ENCODE measurements at regions not wholly inside any gene's neighbourhood (a gene's known extent, or its start where the extent isn't known, plus 50 kb on each side); places are given as distances from the start of the nearest gene placed in this dataset.
"Not testable (repeated sequence)": the region's sequence is repeated elsewhere in the genome, so short reads cannot be mapped to it uniquely, and the experiment has no call there.

- H4K8ac ChIP-seq (ENCODE audit: low read depth, low read length); H3K36me3 ChIP-seq (replicated peaks in 1 of 2; ENCODE audit: control insufficient read depth in 2 of 2, insufficient read depth in 2 of 2, low read length in 2 of 2); H3K9me3 ChIP-seq (replicated peaks in 1 of 2; ENCODE audit: control insufficient read depth in 2 of 2, insufficient read depth in 1 of 2, low read depth in 1 of 2, low read length in 2 of 2); H4K91ac ChIP-seq (ENCODE audit: low read depth, low read length, poor library complexity); DNase-seq (ENCODE audit: low spot score); H3K27me3 ChIP-seq (ENCODE audit: control insufficient read depth in 3 of 3, insufficient read depth in 3 of 3, low read depth in 1 of 3, low read length in 3 of 3); H3K23ac ChIP-seq (ENCODE audit: low read depth, low read length, poor library complexity); H3K4ac ChIP-seq (ENCODE audit: low read length); H3K4me1 ChIP-seq (ENCODE audit: control insufficient read depth in 2 of 2, insufficient read depth in 1 of 2, low read depth in 1 of 2, low read length in 2 of 2); H3K14ac ChIP-seq (ENCODE audit: low read length); H2BK5ac ChIP-seq (ENCODE audit: low read length); H2BK12ac ChIP-seq (ENCODE audit: low read length); H3K79me1 ChIP-seq (ENCODE audit: low read depth, low read length); H2BK120ac ChIP-seq (ENCODE audit: low read depth, low read length); H2AFZ ChIP-seq (ENCODE audit: low read length); H3K27ac ChIP-seq (replicated peaks; ENCODE audit: low read length); H3K9ac ChIP-seq (ENCODE audit: low read depth, low read length, poor library complexity); H3K4me2 ChIP-seq (ENCODE audit: insufficient read depth, low read length, poor library complexity, severe bottlenecking); H3K18ac ChIP-seq (ENCODE audit: low read length); H2AK5ac ChIP-seq (ENCODE audit: low read depth, low read length); H3K4me3 ChIP-seq (ENCODE audit: low read length in 2 of 2); H2BK15ac ChIP-seq (ENCODE audit: low read length): not testable (repeated sequence)
- no CpG with 5 or more reads among the region's 5 CpGs for WGBS, 2 donors (ENCODE audit: extremely low coverage in 2 of 2, insufficient read length in 2 of 2, insufficient replicate concordance in 1 of 2)
These were observed 80.5 kb downstream of the CPZ start for GRCh38 chr4:8673106-8673505.

GRCh38 chr4:8672486-8672885, 79.9 kb downstream of the CPZ start:
- no peaks in the 10 kb centered on the region for H3K79me1 ChIP-seq (ENCODE audit: low read depth, low read length)

GRCh38 chr4:8671712-8672290, 79.2 kb downstream of the CPZ start:
- Histone ChIP-seq H2BK5ac (ENCODE audit: low read length) (no peak overlapping the region), H3K4me2 (ENCODE audit: insufficient read depth, low read length, poor library complexity, severe bottlenecking) (no peak overlapping the region), H2BK15ac (ENCODE audit: low read length) (no peak overlapping the region), H3K27me3 (ENCODE audit: control insufficient read depth in 3 of 3, insufficient read depth in 3 of 3, low read depth in 1 of 3, low read length in 3 of 3) (peaks cover 0 to 2% (median 0%) of the 10 kb centered on the region in 3 experiments), H3K4me1 (ENCODE audit: control insufficient read depth in 2 of 2, insufficient read depth in 1 of 2, low read depth in 1 of 2, low read length in 2 of 2) (no peaks in the 10 kb centered on the region), H2AK5ac (ENCODE audit: low read depth, low read length) (no peak overlapping the region), H3K4me3 (ENCODE audit: low read length in 2 of 2) (no peak overlapping the region), H3K4ac (ENCODE audit: low read length) (no peak overlapping the region), H4K8ac (ENCODE audit: low read depth, low read length) (no peak overlapping the region), H3K23ac (ENCODE audit: low read depth, low read length, poor library complexity) (no peak overlapping the region), H3K9ac (ENCODE audit: low read depth, low read length, poor library complexity) (no peak overlapping the region), H3K79me1 (ENCODE audit: low read depth, low read length) (no peaks in the 10 kb centered on the region), H2BK12ac (ENCODE audit: low read length) (no peak overlapping the region), H4K91ac (ENCODE audit: low read depth, low read length, poor library complexity) (no peak overlapping the region), H2BK120ac (ENCODE audit: low read depth, low read length) (no peak overlapping the region), H3K9me3 (replicated peaks in 1 of 2; ENCODE audit: control insufficient read depth in 2 of 2, insufficient read depth in 1 of 2, low read depth in 1 of 2, low read length in 2 of 2) (no peaks in the 10 kb centered on the region), H3K36me3 (replicated peaks in 1 of 2; ENCODE audit: control insufficient read depth in 2 of 2, insufficient read depth in 2 of 2, low read length in 2 of 2) (no peaks in the 10 kb centered on the region), H3K27ac (replicated peaks; ENCODE audit: low read length) (no peak overlapping the region), H3K18ac (ENCODE audit: low read length) (no peak overlapping the region), H3K14ac (ENCODE audit: low read length) (no peak overlapping the region), H2AFZ (ENCODE audit: low read length) (no peak overlapping the region)
- DNase-seq (ENCODE audit: low spot score) = no peak
- no CpG with 5 or more reads among the region's 10 CpGs for WGBS, 2 donors (ENCODE audit: extremely low coverage in 2 of 2, insufficient read length in 2 of 2, insufficient replicate concordance in 1 of 2)

More at GRCh38 chr4:8672486-8672885, 79.9 kb downstream of the CPZ start:
- no peak overlapping the region for H2BK15ac ChIP-seq (ENCODE audit: low read length)
- no peak overlapping the region for H3K14ac ChIP-seq (ENCODE audit: low read length)
- H2BK120ac ChIP-seq (ENCODE audit: low read depth, low read length) = no peak overlapping the region
- no peak overlapping the region for H3K4me2 ChIP-seq (ENCODE audit: insufficient read depth, low read length, poor library complexity, severe bottlenecking)
- no peak overlapping the region for H3K9ac ChIP-seq (ENCODE audit: low read depth, low read length, poor library complexity)
- H2AK5ac ChIP-seq (ENCODE audit: low read depth, low read length) = no peak overlapping the region
- no peak overlapping the region for H3K18ac ChIP-seq (ENCODE audit: low read length)
- H3K4me1 ChIP-seq (ENCODE audit: control insufficient read depth in 2 of 2, insufficient read depth in 1 of 2, low read depth in 1 of 2, low read length in 2 of 2) = no peaks in the 10 kb centered on the region
- peak overlapping the region; percentile 67 for H3K23ac ChIP-seq (ENCODE audit: low read depth, low read length, poor library complexity)
- H4K8ac ChIP-seq (ENCODE audit: low read depth, low read length) = peak overlapping the region; percentile 50
- H4K91ac ChIP-seq (ENCODE audit: low read depth, low read length, poor library complexity) = no peak overlapping the region
- H3K27me3 ChIP-seq (ENCODE audit: control insufficient read depth in 3 of 3, insufficient read depth in 3 of 3, low read depth in 1 of 3, low read length in 3 of 3) = peaks cover 0 to 2% (median 0%) of the 10 kb centered on the region in 3 experiments
- H3K36me3 ChIP-seq (replicated peaks in 1 of 2; ENCODE audit: control insufficient read depth in 2 of 2, insufficient read depth in 2 of 2, low read length in 2 of 2) = no peaks in the 10 kb centered on the region
- no peaks in the 10 kb centered on the region for H3K9me3 ChIP-seq (replicated peaks in 1 of 2; ENCODE audit: control insufficient read depth in 2 of 2, insufficient read depth in 1 of 2, low read depth in 1 of 2, low read length in 2 of 2)
- no peak for DNase-seq (ENCODE audit: low spot score)
- H3K4ac ChIP-seq (ENCODE audit: low read length) = no peak overlapping the region
- H2AFZ ChIP-seq (ENCODE audit: low read length) = no peak overlapping the region
- no peak overlapping the region for H2BK12ac ChIP-seq (ENCODE audit: low read length)
- no peak overlapping the region for H3K27ac ChIP-seq (replicated peaks; ENCODE audit: low read length)
- H3K4me3 ChIP-seq (ENCODE audit: low read length in 2 of 2) = no peak overlapping the region
- H2BK5ac ChIP-seq (ENCODE audit: low read length) = no peak overlapping the region
- WGBS, 2 donors (ENCODE audit: extremely low coverage in 2 of 2, insufficient read length in 2 of 2, insufficient replicate concordance in 1 of 2) = no CpG with 5 or more reads among the region's 9 CpGs

Measured in neuronal stem cell (in vitro differentiated cells).